Kidney glomerular epithelial cell (primary cell): ENCODE measurements at regions not wholly inside any gene's neighbourhood (a gene's known extent, or its start where the extent isn't known, plus 50 kb on each side); places are given as distances from the start of the nearest gene placed in this dataset.
"Not testable (repeated sequence)": the region's sequence is repeated elsewhere in the genome, so short reads cannot be mapped to it uniquely, and the experiment has no call there.

ENCODE experiments used
- DNase-seq: peaks from one replicate; lab custom pipeline; 2025; lab: John Stamatoyannopoulos, UW

DNA sequence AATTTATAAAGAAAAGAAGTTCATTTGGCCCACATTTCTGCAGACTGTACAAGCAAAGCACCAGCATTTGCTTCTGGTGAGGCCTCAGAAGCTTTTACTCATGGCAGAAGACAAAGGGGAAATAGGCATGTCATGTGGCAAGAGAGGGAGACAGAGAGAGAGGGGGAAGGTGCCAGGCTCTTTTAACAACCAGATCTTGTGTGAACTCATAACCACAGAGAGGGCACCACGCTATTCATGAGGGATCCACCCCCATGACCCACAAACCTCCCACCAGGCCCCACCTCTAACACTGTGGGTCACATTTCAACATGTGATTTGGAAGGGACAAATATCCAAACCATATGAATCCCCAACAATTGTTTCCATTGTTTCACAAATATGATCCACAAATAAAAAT, 467.9 kb downstream of the SIPA1L2 start:
- DNase-seq = no peak

DNA sequence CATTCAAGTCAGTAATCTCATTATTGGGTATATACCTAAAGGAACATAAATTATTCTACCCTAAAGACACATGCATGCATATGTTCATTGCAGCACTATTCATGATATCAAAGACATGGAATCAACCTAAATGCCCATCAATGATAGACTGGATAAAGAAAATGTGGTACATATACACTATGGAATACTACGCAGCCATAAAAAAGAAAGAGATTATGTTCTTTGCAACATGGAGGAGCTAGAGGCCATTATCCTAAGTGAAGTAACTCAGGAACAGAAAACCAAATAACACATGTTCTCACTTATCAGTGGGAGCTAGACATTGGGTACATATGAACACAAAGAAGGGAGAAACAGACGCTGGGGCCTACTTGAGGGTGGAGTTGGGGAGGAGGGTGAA, 471.4 kb downstream of the SIPA1L2 start:
- DNase-seq = not testable (repeated sequence)

DNA sequence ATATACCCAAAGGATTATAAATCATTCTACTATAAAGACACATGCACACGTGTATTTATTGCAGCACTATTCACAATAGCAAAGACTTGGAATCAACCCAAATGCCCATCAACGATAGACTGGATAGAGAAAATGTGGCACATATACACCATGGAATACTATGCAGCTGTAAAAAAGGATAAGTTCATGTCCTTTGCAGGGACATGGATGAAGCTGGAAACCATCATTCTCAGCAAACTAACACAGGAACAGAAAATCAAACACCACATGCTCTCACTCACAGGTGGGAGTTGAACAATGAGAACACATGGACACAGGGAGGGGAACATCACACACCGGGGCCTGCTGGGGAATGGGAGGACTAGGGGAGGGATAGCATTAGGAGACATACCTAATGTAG, 473.9 kb downstream of the SIPA1L2 start:
- not testable (repeated sequence) for DNase-seq

DNA sequence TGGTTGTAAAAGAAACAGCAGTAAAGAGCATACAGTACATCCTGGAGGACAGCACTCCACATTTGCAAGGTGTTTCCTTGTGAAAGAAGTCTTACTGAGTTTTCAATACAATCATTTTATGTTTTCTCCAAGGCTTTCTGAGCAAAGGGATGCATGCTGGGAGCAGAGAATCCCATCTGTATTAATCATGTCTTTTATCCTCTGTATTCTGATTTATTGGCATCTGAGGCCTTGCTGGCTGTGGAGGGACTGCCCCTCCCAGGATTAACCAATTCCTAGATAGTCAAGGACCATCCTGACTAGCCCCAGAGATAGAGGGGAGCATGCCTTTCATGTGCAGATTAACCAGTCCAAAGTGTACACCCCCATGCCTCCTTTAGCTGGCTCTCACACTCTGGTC, 476.3 kb downstream of the SIPA1L2 start:
- DNase-seq = no peak

DNA sequence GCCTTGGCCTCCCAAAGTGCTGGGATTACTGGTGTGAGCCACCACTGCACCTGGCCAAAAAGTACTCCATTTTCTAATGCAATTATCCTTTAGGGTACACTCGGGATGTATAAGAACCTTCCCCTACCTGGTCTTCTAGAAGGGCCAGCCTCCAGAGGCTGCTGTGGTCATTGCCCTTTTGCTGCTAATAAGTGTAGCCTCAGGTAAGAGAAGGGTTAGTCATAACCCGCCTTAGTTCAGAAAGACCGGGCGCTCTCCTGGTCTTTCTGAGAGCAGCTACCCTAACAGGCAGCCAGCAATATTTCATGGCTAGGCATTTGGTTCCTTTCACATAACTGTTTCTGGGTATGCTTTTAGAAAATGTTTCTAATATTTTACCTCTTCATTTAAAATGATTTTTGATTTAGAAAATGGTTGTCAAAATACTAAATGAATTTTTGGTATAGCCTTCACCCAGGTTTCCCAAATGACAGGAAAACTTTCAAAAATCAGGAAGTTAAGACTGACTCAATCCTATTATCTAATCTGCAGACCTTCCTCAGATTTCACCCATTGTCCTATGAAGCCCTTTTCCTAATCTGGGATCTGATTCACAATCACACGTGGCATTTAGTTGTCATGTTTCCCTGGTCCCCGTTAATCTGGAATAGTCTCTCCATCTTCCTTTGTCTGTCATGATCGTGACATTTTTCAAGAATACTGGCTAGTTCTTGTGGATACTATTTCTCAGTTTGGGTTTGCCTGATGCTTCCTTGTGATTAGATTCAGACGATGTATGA, 479.0 kb downstream of the SIPA1L2 start:
- DNase-seq = no peak

DNA sequence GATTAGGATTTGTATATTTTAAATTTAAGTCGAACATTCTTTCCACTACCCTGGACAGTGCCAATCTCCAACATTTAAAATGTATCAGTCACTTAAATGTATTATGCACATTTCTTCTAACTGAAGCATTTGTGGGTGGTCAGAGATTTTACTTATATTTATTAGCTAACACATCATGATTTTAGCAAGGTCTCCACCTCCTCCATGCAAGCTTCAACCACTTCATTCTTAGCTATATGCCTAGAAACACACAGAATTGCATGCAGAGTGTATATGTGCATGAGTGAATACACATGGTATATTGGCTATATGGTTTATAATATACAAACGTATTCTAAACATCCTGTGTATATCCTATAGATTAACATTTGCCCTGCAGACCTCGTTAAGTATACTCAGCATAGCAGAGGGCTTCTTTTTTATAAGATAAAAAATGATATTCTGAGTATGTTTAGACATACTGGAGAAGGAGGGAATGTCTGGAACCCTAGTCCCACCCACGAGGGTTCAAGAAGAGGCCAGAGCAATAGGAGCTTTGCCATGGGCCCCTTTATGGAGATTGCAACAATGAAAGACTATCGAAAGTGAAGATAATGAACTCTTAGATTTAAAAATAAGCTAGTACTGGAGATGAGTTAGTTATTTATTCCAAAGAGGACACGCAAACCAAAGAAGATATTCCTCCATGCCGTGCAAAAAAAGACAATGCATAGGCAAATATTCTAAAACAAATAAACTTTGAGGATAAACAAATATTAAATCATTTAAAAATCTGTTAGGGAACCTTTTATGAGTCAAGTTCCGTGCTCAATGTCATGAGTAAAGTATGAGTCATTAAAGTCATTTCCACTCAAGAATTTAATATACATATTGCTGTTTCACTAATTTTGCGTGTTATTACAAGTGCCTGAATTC, 480.4 kb downstream of the SIPA1L2 start:
- DNase-seq = no peak

DNA sequence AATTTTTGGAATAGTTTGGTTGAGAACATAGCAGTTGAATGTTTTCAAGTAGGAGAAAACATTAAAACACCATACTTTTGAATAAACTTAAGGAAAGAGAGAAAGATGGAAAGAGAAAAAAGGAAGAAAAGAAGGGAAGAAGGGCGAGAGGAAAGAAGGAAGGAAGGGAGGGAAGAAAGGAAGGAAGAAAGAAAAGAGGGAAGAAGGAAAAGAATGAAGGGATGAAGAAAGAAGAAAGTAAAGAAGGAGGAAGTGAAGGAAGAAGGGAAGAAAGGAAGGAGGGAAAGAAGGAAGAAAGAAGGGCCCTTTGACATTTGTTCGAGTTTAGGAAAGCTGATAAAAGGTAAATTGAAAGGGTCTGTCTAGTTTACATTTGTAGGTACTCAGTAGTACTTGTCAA, 482.7 kb downstream of the SIPA1L2 start:
- DNase-seq = no peak

DNA sequence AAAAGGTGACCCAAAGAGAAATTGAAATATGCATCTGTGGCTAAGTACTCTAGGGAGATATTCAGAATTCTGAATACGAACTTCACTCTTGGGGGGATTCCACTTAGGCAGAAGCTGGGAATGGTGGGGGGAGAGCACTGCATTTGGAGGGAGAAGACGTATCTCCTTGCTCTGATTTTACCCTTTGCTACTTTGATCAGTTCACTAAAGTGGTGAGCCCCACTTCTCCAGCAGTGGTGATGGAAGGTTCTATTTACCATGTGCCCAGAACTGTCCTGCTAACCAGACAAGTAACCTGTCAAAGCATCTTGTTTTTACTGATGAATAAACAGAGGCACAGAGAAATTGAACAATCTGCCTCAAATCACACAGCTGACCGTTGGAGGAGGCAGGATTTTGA, 483.4 kb downstream of the SIPA1L2 start:
- DNase-seq = no peak

DNA sequence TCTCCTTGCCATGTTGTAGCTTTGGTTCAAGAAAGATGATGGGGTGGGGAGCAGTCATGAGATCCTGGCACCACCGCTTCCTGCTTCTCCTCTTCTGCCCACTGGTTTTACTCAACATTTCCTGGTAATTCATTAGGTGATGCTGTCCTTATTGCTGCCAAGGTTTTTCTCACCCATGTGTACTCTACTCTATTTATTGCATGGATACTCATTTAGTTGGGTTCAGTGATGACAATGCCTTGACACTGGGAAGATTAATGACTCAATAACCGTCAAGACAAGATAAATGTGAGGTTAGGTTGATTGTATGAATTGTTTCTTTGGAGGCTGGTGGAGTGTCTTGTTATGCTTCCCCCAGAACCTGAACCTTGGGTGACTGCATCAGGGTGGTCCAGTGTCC, 484.2 kb downstream of the SIPA1L2 start:
- no peak for DNase-seq

DNA sequence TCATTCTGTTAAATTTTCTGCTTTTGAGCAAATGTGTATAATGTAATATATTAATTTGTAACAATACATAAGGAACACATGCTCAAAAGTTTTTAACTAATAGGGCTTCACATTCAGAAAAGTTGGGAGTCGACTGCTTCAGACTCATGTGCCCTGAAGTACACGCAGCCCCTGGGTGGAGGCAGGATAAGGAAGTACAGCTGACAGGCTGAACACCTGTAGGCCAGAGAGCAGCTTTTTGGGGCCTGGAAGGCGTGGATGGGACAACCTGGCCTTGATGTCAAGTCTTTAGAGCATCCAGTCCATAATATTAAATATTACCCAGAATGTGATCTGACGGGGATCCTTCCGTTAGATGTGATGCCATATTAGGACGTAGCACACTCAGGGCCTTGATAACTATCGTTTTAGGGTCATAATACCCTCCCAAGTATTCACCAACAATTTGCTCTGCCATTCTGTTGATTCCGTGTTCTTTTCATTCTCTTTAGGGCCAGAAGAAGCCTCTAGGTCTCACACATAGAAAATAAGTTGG, 485.2 kb downstream of the SIPA1L2 start:
- DNase-seq = no peak

DNA sequence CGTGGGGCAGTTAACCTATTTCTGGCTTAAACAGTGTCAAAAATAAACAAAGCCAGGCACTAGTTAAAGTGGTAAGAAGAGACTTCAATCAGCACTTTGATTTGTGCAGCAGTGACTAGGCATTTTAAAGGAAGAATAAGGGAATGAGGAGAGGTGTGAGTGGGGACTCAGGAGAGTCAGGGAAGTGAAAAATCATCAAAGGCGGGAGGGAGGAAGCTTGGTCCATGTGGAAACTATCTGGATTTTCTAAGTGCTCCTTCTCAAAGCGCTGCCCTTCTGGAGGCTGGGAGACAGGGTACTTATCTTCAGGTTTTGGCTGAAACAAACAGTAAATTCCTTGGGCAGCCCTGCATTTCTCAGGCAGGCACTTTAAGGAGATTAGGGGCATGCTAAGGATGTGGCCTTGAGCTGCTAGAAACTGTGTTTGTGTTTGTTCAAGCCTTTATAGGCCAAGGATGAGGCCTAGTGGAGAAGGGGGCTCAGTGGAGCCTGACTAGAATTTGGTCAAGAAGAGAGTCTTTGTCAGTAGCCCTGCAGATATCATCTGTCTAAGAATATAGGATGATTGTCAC, 486.5 kb downstream of the SIPA1L2 start:
- DNase-seq = no peak

DNA sequence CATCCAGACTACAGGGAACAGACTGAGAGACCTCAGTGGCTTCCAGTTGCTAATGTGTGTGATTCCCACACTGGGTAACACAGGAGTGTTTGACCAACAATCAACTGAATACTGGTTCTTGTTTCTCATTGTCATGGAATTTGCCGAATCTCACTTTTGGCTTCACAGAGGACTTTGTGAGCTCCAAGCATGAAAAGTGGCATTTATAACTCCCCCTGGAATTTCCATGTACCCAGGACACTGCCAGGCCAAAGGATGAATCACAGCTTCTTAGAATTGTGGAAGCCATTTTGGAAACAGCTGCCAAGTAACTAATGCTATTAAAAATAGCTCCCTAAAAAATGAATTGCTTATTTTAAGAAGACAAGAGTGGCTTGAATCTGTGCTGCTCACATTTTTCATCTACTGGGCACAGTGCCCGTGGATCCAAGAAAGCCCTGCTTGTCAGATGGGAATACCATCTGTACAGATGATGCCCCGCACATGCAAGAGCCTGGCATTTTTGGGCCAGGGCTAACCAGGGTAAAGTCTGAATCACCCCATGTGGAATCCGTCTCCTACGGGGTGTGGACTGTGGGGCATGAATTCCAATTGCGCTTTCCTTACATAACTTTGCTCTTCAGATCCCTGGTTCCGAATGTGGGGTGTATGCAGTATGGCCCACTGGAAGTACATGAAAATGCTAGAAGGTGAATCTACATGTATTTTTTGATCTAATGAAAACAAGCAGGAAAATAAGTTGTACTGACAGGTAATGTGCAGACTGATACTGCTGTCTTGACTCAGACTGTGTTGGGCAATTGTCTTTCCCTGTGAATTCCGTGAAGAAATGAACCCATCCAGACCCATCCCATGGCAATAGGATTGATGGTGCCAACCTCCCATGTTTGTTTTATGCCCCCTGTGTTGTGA, 487.3 kb downstream of the SIPA1L2 start:
- DNase-seq = peak; percentile 52

DNA sequence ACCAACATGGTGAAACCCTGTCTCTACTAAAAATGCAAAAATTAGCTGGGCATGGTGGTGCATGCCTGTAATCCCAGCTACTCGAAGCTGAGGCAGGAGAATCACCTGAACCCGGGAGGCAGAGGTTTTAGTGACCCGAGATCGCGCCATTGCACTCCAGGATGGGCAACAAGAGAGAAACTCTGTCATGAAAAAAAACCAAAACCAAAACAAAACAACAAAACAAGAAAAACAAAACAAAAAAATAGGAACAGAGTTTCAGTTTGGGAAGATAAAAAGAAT, 488.8 kb downstream of the SIPA1L2 start:
- DNase-seq = not testable (repeated sequence)

DNA sequence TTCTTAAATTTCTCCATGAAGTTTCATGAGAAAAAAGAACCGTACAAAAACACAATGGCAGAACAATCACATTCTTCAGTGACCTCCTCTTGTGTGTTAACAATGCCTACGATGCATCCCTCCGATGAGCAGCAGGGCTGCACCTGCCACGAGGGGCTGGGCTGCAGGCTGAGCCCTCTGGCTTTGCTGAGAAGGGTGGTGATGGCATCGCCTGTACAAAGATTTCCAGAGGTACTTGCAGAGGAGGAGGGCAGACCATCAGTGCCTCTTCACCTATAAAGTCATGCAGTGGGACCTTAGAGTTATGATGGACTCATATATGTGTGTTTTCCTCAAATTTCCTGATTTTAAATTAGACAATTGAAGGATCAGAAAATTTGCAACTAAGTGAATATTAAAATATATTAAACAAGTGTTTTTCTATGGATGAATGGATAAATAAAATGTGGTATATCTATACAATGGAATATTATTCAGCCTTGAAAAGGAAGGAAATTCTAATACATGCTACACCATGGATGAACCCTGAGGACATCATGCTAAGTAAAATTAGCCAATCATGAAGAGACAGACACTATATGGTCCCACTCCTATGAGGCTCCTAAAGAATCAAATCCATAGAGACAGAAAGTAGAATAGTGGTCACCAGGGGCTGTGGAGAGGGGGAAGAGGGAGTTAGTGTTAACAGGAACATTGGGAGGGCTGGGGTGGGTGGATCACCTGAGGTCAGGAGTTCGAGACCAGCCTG, 489.3 kb downstream of the SIPA1L2 start:
- no peak for DNase-seq

DNA sequence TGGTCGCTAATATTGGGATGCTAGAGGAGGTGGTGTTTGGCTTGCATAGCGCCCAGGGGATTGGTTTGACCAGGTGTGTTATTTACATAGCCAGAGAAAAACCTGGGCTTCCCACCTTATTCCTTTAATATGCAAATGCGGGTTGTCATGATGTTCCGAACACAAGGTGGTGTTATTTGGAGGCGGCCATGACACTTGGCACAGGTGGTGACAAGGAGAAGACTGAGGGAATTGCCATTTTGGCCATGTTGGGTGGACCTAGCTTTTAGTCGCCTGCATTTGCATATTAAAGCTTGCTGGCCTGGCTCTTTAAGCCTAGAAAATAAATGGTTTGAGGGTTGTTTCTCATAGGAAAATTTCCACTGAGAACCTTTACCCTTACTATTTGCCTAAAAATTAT, 490.5 kb downstream of the SIPA1L2 start:
- no peak for DNase-seq

DNA sequence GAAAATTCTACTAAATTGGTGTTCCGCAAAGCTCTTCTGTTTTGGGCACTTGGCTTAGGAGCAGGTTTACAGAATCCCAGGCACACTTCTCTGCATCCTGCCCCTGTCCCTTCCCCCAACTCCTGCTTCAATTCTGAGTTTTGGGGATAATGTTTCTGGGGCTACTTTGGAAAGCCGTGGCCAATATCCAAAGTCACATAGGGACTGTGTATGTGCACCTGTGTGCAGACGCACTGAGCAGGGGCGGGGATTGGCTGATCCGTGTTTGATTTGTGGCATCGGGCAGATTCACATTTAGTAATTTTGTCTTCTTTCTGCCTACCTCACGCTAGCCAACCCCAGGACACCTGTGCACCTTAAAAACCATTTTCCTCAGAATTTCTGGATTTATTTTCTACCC, 491.9 kb downstream of the SIPA1L2 start:
- DNase-seq = no peak

DNA sequence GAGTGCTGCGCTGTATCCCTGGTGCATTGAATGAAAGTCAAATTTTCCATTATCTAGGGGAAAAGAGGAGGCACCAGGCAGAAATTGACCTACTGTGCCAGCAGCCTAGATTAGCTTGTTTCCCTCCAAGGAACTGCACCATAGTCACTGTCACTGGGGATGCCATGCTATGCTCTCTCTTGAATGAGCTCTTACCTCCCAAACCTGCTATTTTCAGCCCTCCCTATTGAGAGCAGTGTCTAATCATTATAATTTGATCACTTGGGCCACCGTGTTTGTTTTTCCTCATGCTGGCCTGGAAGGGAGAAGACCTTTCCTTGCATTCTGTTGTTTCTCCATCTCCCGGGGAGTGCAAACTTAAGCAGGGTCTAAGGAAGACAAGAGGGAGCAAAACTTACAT, 492.9 kb downstream of the SIPA1L2 start:
- no peak for DNase-seq

DNA sequence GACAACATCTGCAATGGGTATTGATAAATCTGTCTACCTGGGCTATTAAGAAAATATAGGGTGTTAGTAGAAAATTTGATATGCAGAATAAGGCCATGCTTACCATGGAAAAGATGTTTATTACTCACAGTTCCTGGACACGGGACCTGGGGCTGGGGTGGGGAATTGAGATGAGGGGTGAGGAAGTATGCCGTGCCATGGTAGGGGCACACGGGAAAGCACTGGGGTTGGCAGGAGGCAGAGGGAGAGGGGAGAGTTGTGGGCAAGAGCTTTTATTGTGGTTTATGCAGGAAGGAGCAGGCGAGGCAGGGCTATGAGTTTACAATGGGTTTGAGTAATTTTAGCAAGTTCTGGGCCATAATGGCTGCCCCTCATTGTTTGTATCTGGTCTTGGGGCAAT, 493.8 kb downstream of the SIPA1L2 start:
- DNase-seq = no peak

DNA sequence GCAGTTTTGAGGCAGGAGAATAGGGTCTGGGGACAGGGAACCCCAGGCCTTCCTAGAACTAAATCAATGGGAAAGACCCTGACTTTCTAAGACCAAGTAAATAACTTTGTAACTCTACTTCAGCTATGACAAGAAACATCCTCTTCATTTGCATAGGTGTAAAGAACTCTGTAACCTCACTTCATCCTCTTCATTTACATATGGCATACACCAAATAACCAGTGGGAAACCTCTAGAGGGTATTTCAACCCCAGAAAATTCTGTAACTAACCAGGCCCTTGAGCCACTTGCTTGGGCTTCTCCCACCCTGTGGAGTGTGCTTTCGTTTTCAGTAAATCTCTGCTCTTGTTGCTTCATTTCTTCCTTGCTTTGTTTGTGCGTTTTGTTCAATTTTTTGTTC, 495.6 kb downstream of the SIPA1L2 start:
- DNase-seq = no peak

DNA sequence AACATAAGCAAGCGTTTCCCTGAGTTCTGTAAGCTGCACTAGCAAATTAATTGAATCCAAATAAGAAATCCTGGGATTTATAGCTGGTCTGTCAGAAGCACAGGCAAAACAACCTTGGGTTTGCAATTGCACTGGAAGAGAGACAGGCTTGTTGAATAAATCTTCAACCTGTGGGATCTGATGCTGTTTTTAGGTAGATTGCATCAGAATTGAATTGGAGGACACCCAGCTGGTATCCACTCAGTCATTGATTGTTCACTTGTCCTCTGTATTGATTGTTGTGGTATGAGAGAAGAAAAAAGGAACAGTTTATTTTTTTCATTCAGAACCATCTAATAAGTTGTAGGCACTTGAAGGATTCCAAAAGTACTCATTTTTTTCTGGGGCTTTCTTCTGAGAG, 497.4 kb downstream of the SIPA1L2 start:
- DNase-seq = no peak

DNA sequence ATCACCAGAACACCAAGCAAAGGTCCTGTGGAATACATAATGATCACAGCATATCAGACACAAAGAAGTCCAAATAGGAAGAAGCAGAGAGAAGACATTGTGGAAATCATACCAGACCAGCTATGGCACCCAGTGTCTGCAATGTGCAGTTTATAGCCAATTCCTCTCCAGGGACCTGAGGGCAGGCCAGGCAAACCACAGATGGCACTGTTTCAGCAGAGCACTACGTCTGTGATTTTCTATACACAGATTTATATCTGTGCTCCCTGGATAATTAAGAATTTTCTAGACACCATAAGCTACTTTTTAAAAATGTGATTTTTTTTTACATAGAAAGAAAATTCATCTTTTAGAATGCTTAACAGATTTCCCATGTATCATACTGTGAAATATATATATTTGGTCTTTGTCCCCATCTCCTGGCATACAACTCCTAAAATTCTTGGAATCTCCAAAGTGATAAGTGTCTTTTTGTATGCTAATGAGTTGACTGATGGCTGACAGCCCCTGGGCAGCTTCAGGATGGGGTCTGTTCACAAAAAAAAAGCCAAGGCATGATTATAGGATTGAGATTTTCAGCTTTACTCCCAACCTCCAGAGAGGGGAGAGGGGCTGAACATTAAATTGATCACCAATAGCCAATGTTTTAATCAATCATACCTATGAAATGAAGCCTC, 498.1 kb downstream of the SIPA1L2 start:
- DNase-seq = no peak
